Right lobe of liver (tissue), 6 donors: ENCODE measurements at regions not wholly inside any gene's neighbourhood (a gene's known extent, or its start where the extent isn't known, plus 50 kb on each side); places are given as distances from the start of the nearest gene placed in this dataset.

Source experiments
- ATAC-seq, 4 donors: fragments of 200-7000 bp; cut with Tn5 transposase; one replicate each; pipeline ENCODE4 v1.9.1; 2020; ENCODE audit warnings: mild to moderate bottlenecking in 4 of 4, moderate library complexity in 4 of 4
- DNase-seq, 3 donors: peaks; one replicate each; pipeline ENCODE4 v3.0.0-alpha.2; 2020
- H3K27ac ChIP-seq, 3 donors: fragments of 200-600 bp; one replicate each; pipeline ENCODE4 v1.8.0; 2022
- H3K27me3 ChIP-seq, 2 donors: fragments of 200-600 bp; one replicate each; pipeline ENCODE4 v1.8.0; 2022
- H3K36me3 ChIP-seq, 4 donors: fragments of 200-600 bp; sonication (generic) in 1 of 4; one replicate each; pipeline versions ENCODE4 v1.5.1 to v1.8.0; 2017 to 2022; ENCODE audit warnings: control low read depth in 1 of 4
- H3K4me1 ChIP-seq, 4 donors: fragments of 200-600 bp; sonication (generic) in 1 of 4; one replicate each; pipeline versions ENCODE4 v1.5.1 to v1.8.0; 2017 to 2022; ENCODE audit warnings: control low read depth in 1 of 4
- H3K4me3 ChIP-seq, 3 donors: fragments of 200-600 bp; one replicate each; pipeline ENCODE4 v1.8.0; 2022
- H3K9me3 ChIP-seq, 4 donors: fragments of 200-600 bp; sonication (generic) in 1 of 4; one replicate each; pipeline versions ENCODE4 v1.5.1 to v1.8.0; 2017 to 2022; ENCODE audit warnings: control low read depth in 1 of 4
- CTCF ChIP-seq, 4 donors: fragments of 200-600 bp in 3 of 4; fragments of 450-650 bp in 1 of 4; IDR thresholded peaks; one replicate each; pipeline versions ENCODE4 v1.5.1 to v1.8.0; 2016 to 2022; ENCODE audit warnings: antibody characterized with exemption in 4 of 4, mild to moderate bottlenecking in 2 of 4
- POLR2A ChIP-seq: fragments of 450-650 bp; IDR thresholded peaks from one replicate; pipeline ENCODE4 v1.6.1; 2017; ENCODE audit warnings: antibody characterized with exemption, mild to moderate bottlenecking
- WGBS: methylation state at CpG from one replicate; pipeline ENCODE4 v1.1.6; 2018; ENCODE audit warnings: low coverage, low lambda C conversion rate; ENCODE audit not compliant: insufficient coverage; ENCODE audit errors: missing lambda C conversion rate; 5-methylcytosine and 5-hydroxymethylcytosine counted together
- intact Hi-C, 2 donors: fragments of 100-400 bp; cut with DNase I; formaldehyde crosslinking; loops; one replicate each; pipeline versions ENCODE4 v1.11.2 to v1.14.1; 2022
- donor health status: DM: no; HTN: yes; CAD: no.
- donor health status: DM: no; HTN: no; CAD: no.
- donor health status: DM: no; HTN: no; CAD: no.
- donor health status: DM: no; HTN: yes; CAD: no.
- donor health status: DM: no; HTN: yes; CAD: no.

- Histone ChIP-seq H3K4me3 (peak overlapping the region in 1 of 3 donors; percentile 9), H3K36me3 (no peaks in the 10 kb centered on the region), H3K4me1 (peaks cover 3 to 62% (median 27%) of the 10 kb centered on the region in 4 donors), H3K9me3 (no peaks in the 10 kb centered on the region), H3K27ac (peak overlapping the region; percentile 52 to 96 (median 92)), H3K27me3 (no peaks in the 10 kb centered on the region)
- intact Hi-C loops = no loop called here
- TF ChIP-seq POLR2A = no peak
- no peak for TF ChIP-seq CTCF (IDR thresholded peaks at IDR 0.05)
- no peak for DNase-seq
- 16% methylated on average over 6 of the region's 6 CpGs for WGBS
- ATAC-seq = peak in 1 of 4 donors; percentile 10
Observed at GRCh38 chr9:89670801-89671434, 66.1 kb downstream of the GADD45G start.

GRCh38 chr9:89674667-89675057 lies 69.8 kb downstream of the GADD45G start:
- 77% methylated on average over 4 of the region's 4 CpGs for WGBS
- Histone ChIP-seq H3K4me3 (no peak overlapping the region), H3K27me3 (no peaks in the 10 kb centered on the region), H3K27ac (no peak overlapping the region), H3K36me3 (no peaks in the 10 kb centered on the region), H3K9me3 (no peaks in the 10 kb centered on the region), H3K4me1 (peaks cover 0 to 40% (median 15%) of the 10 kb centered on the region in 4 donors)
- TF ChIP-seq CTCF (IDR thresholded peaks at IDR 0.05) (no peak), POLR2A (no peak)
- intact Hi-C loops = no loop called here
- no peak for DNase-seq
- ATAC-seq = no peak

GRCh38 chr9:89675058-89675742 lies 70.4 kb downstream of the GADD45G start:
- Histone ChIP-seq H3K27ac (peak overlapping the region in 1 of 3 donors; percentile 66), H3K9me3 (no peaks in the 10 kb centered on the region), H3K27me3 (no peaks in the 10 kb centered on the region), H3K4me3 (no peak overlapping the region), H3K36me3 (no peaks in the 10 kb centered on the region), H3K4me1 (peaks cover 0 to 34% (median 11%) of the 10 kb centered on the region in 4 donors)
- DNase-seq (peak; percentile 66 to 86 (median 72)), ATAC-seq (peak; percentile 59 to 69 (median 66))
- WGBS = 61% methylated on average over 5 of the region's 15 CpGs
- intact Hi-C loops = no loop called here
- TF ChIP-seq POLR2A = no peak
- TF ChIP-seq CTCF (IDR thresholded peaks at IDR 0.05) = no peak

GRCh38 chr9:89676281-89676680 lies 71.5 kb downstream of the GADD45G start:
- peaks cover 0 to 24% (median 5%) of the 10 kb centered on the region in 4 donors for H3K4me1 ChIP-seq
- intact Hi-C loops = no loop called here
- DNase-seq (peak; percentile 78 to 94 (median 94)), ATAC-seq (peak; percentile 72 to 90 (median 87))
- no peak overlapping the region for H3K4me3 ChIP-seq
- 8% methylated on average over 8 of the region's 22 CpGs for WGBS
- no peaks in the 10 kb centered on the region for H3K27me3 ChIP-seq
- H3K9me3 ChIP-seq = no peaks in the 10 kb centered on the region
- TF ChIP-seq CTCF (IDR thresholded peaks at IDR 0.05) = no peak
- peak overlapping the region in 2 of 3 donors; percentile 19 to 66 for H3K27ac ChIP-seq
- no peaks in the 10 kb centered on the region for H3K36me3 ChIP-seq
